NCI-H1417 treated with DMSO at 0.1 percent for 48 hours (cell line): ENCODE measurements at regions not wholly inside any gene's neighbourhood (a gene's known extent, or its start where the extent isn't known, plus 50 kb on each side); places are given as distances from the start of the nearest gene placed in this dataset.

Source experiments
- DNase-seq: peaks from one replicate; lab custom pipeline; 2025; lab: John Stamatoyannopoulos, UW

DNA sequence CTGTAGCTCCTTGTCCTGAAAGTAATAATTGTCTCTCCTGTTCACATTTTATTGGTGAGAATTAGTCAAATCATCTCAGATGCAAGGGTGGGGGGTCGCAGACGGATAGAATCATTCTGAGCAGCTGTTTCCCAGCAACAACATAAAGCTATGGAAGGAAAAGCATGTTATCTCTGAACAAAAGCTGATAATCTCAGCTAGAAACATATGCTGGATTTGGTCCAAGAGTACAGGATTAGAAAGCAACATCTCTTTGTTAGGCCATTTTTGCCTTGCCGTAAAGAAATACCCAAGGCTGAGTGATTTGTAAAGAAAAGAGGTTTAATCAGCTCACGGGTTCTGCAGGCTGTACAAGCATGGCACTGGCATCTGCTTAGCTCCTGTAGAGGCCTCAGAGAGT is 472.8 kb upstream of the BOD1L1 start:
- no peak for DNase-seq

- DNase-seq, result no peak
These were observed 482.9 kb upstream of the BOD1L1 start for GRCh38 chr4:14110407-14110806.

DNA sequence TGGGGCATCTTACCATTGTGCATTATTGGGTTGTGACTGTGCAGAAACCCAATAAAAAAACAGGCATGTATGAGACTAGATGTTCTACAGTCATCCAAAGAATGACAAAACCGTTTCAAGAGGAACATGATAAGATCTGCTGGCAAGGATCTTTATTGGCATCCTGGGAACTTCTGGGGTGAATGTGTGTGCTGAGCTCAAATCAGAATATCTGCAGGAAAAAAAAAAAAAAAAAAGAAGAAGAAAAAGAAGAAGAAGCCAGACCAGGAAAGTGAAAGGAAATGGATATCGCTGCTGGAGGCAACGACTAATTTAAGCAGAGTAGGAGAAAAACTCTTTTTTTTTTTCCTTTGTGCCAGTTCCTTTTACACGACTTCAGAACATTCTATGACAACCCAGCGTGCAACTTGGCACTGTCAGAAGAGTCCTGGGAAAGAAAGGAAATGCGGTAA is 484.2 kb upstream of the BOD1L1 start:
- no peak for DNase-seq

- no peak for DNase-seq
These were observed 487.6 kb upstream of the BOD1L1 start for GRCh38 chr4:14115106-14115505.

GRCh38 chr4:14117575-14118238 is 490.2 kb upstream of the BOD1L1 start:
- DNase-seq, result no peak

DNA sequence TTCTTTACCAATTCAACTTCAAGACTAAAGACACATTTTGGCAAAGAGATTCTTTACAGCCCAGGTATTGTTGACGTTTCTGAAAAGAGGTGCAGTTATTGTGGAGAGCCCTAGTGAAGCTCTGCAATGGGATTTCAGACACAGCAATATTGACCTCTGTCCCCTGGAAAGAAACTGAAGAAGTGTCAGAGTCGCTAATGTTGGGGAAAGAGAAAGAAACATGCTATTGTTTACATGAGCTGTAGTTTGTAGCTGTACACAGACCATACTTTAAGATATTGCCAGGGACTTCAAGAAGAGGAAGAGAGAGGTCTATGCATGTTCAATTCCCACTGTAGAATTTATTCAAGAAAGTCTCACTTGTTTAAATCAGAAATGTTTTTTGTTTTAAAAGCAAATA is 497.3 kb upstream of the BOD1L1 start:
- DNase-seq, result no peak

- DNase-seq, result no peak
These were observed 498.0 kb upstream of the BOD1L1 start for GRCh38 chr4:14125375-14126129.

GRCh38 chr4:14130551-14130950 is 503.0 kb upstream of the BOD1L1 start:
- DNase-seq, result no peak

GRCh38 chr4:14131335-14131734 is 503.8 kb upstream of the BOD1L1 start:
- DNase-seq, result no peak

GRCh38 chr4:14132301-14132700 is 504.8 kb upstream of the BOD1L1 start:
- DNase-seq, result no peak

DNA sequence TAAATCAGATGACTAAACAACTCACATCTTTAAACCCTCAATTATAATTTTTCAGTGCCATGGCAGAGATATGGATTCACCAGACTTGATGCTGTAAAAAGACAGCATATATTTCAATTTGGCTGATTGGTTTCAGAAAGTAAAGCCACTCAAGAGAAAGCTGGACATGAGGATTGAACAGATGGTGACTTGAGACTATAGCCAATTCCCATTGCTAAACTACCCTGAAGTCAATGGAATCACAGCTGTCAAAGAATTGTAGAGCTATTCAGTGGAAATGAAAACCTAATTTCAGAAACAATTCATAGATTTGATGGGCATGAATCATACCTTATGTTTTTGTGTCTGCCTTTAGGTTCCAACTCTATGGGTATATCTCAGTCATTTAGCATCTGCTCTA is 510.6 kb upstream of the BOD1L1 start:
- no peak for DNase-seq

DNA sequence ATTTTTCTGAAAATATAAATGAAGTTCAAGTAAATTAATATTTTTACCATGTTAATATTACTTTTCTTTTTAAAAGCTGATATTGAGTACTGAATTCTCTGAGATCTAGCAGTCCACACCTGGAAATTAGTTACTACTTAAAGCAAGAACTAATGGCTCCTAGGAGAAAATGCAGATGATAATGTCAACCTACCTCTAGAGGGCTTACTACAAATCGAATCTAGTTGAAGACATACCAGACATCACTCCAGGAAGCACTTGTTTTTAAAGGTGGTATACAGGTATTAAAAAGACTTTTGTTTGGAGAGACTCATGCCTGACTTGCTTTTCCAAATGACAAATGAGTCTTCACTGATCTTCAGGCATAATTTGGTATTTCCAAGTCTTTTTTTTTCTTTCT is 516.4 kb upstream of the BOD1L1 start:
- no peak for DNase-seq

DNA sequence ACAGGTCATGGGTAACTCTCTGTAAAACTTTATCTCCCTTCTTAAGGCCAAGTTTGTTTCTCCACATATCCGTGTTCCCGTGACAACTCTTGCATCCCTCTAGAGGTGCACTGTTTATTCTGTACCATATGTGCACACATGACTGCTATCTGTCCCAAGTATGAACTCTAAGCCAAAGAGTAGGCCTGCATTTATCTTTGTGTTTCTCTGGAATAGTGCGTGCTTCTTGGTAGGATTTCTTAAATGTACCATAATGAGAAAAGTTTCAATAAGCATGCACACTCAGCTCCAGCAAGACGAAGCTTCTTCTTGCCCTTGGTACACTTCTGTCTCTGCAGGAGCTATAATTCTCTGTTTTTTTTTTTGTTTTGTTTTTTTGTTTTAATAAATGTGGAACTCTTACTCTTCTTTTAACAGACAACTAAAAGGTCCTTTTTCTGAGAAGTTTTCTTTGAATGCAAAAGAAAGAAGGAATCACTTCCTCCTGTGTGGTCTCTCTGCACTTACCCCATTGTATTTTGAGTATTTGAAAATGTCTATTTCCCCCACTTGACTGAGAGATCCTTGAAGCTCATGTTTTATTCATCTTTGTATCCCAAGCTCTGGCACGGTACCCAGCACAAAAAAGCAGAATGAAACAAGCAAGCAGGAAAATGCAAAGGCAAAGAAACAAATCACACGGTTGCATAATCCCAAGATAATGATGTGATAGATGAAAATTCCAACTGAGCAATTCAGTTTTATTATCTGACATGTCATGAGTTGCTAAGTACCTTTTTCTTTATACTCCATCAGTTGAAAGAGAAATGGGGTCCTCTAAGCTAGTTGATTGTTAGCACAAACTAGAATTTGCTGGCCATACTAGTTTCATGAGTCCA is 521.9 kb upstream of the BOD1L1 start:
- DNase-seq, result no peak

DNA sequence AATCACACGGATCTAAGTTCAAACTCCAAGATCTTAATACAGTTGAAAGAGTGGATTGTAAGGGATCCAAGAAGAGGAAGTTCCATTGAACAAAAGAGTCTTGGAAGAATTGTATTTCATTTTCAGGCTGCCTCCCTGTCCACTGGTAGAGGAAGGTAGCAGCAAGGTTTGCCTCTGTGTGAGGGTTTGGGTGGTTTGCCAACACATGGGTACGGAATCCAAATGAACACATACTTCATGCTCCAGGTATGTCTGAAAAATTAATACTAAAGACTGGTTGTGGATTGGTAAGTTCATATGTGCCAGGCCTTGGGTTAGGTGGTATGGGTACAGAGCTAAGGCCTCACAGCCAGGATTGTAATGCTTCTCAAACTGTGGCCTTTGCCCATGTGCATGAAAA is 523.6 kb upstream of the BOD1L1 start:
- DNase-seq, result no peak

DNA sequence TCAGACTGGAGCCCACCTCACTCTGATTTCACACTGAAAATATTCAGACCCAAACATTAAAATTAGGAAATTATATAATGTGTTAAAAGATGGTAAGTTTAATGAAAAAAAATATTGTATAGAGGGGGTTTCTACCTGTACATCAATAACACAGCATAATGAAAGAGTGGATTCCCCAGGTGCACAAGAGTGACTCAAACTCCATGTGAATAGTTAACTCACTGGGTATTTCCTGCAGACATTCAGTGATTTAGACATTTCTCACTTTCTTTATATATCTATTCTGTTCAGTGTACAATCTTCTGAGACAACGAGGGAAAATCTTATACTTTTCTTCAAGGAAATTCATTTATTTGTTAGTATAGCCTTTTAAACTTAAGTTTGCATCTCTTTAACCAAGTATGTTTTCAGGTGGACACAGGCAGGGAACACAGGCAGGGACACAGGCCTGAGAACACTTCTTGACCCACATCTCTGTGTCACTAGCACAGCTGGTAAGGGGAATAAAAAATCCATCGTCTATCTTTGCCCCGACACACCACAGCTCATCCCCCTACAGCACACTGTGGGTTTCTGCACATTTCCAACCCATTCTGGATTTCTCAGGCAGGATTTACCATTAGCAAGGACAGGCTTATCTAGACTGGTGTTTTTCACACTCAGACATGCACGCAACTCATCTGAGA is 525.5 kb upstream of the BOD1L1 start:
- DNase-seq, result no peak

- DNase-seq, result no peak
These were observed 528.3 kb upstream of the BOD1L1 start for GRCh38 chr4:14155803-14156202.

- no peak for DNase-seq
These were observed 529.7 kb upstream of the BOD1L1 start for GRCh38 chr4:14157262-14157661.

DNA sequence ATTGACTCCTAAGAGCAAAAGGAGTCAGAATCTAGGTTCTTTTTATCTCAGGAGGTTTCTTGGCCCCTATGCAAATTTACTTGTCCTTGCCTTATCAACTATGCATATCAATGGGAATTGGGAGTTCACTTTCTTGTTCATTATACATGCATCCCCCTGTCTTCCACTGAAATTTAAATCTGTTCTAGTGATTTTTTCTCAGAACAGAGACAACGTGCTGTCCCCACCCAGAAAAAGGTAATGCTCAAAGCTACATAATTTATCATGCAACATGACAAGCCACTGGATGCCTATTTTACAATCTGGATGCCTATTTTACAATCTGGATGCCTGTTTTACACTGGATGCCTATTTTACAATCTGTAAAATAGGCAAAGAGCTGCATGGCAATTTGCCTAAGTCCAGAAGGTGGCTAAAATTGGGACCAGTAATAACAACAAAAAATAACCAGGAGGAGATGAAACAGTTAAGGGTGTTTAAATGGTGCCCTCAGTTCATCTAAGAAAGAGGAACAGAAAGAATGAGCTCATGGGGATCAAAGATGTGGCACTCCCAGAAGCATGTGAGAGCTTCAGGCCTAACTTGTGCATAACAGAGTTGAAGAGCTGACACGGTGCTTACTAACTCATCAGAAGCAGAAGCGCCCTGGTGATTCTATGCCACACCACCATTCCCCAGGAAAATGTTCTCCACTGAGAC is 537.8 kb upstream of the BOD1L1 start:
- no peak for DNase-seq

- no peak for DNase-seq
These were observed 540.5 kb upstream of the BOD1L1 start for GRCh38 chr4:14167876-14168510.

DNA sequence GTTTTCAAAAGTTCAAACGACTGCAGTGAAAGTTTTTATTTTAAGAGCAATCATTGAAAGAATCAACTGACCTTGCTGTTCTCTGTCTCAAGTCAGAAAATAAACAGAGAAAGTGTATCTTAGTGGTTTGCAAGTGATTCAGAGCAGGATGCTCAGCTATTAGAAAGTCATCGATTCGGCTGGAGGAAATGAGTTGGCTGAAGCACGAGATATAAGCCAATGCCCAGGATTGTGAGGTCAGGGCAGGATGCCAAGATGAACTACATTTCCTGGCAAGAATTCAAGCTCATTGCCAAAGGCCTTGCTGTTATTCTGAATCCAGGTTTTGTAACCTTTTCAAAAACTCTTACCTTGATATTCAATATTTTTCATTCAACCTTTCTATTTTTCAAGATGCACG is 541.4 kb upstream of the BOD1L1 start:
- no peak for DNase-seq

DNA sequence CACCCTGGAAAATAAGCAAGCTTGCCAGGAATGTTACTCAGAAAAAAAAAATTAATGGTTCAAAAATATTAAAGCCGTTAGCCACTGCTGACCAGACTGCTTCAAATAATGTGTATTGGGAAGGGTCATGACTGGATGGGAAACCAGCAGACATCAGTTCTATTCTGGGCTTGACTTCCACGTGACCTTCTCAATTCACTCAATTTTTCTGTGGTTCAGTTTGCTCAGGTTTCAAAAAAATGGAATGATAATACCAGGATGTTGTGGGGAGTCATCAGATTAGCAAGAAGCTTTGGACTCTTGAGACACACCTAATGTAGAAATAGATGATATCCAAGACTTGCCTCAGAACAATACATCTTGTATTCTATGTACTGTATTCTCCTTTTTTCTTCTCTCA is 541.9 kb upstream of the BOD1L1 start:
- no peak for DNase-seq
